Fibroblast of skin of left biceps (primary cell): ENCODE measurements at regions not wholly inside any gene's neighbourhood (a gene's known extent, or its start where the extent isn't known, plus 50 kb on each side); places are given as distances from the start of the nearest gene placed in this dataset.
"Not testable (repeated sequence)": the region's sequence is repeated elsewhere in the genome, so short reads cannot be mapped to it uniquely, and the experiment has no call there.

Source experiments
- DNase-seq, 2 experiments: peaks; one replicate each; pipeline ENCODE4 v3.0.0-alpha.2; 2013; ENCODE audit warnings: low read depth in 2 of 2

GRCh38 chr10:52955337-52955736 lies 182.8 kb upstream of the MBL2 start:
- no peak for DNase-seq

GRCh38 chr10:52954407-52954806 lies 181.8 kb upstream of the MBL2 start:
- no peak for DNase-seq

- DNase-seq, result no peak
Measured at GRCh38 chr10:52952391-52953055, 179.9 kb upstream of the MBL2 start.

GRCh38 chr10:52951824-52952223 lies 179.2 kb upstream of the MBL2 start:
- DNase-seq, result no peak

- no peak for DNase-seq
Measured at GRCh38 chr10:52950578-52950977, 178.0 kb upstream of the MBL2 start.

- DNase-seq, result no peak
Measured at GRCh38 chr10:52949899-52950298, 177.3 kb upstream of the MBL2 start.

- no peak for DNase-seq
Measured at GRCh38 chr10:52946486-52946885, 173.9 kb upstream of the MBL2 start.

GRCh38 chr10:52945521-52945920 lies 172.9 kb upstream of the MBL2 start:
- not testable (repeated sequence) for DNase-seq

GRCh38 chr10:52940921-52941320 lies 168.3 kb upstream of the MBL2 start:
- no peak for DNase-seq

- no peak for DNase-seq
Measured at GRCh38 chr10:52939894-52940293, 167.3 kb upstream of the MBL2 start.

GRCh38 chr10:52933748-52934147 lies 161.2 kb upstream of the MBL2 start:
- DNase-seq, result no peak

GRCh38 chr10:52927678-52928077 lies 155.1 kb upstream of the MBL2 start:
- no peak for DNase-seq

GRCh38 chr10:52923520-52923919 lies 150.9 kb upstream of the MBL2 start:
- no peak for DNase-seq

GRCh38 chr10:52918714-52919305 lies 146.2 kb upstream of the MBL2 start:
- DNase-seq, result no peak

- no peak for DNase-seq
Measured at GRCh38 chr10:52915391-52915790, 142.8 kb upstream of the MBL2 start.

- no peak for DNase-seq
Measured at GRCh38 chr10:52911163-52911562, 138.6 kb upstream of the MBL2 start.

GRCh38 chr10:52908478-52908877 lies 135.9 kb upstream of the MBL2 start:
- no peak for DNase-seq

- DNase-seq, result no peak
Measured at GRCh38 chr10:52906046-52906445, 133.5 kb upstream of the MBL2 start.

GRCh38 chr10:52903397-52903938 lies 130.9 kb upstream of the MBL2 start:
- DNase-seq, result no peak

- no peak for DNase-seq
Measured at GRCh38 chr10:52900593-52900992, 128.0 kb upstream of the MBL2 start.

- no peak for DNase-seq
Measured at GRCh38 chr10:52897162-52897561, 124.6 kb upstream of the MBL2 start.

- no peak for DNase-seq
Measured at GRCh38 chr10:52895059-52895458, 122.5 kb upstream of the MBL2 start.

- no peak for DNase-seq
Measured at GRCh38 chr10:52890281-52890680, 117.7 kb upstream of the MBL2 start.

GRCh38 chr10:52889611-52890010 lies 117.0 kb upstream of the MBL2 start:
- DNase-seq, result no peak
